Breast epithelium (tissue), 4 donors: ENCODE measurements at regions not wholly inside any gene's neighbourhood (a gene's known extent, or its start where the extent isn't known, plus 50 kb on each side); places are given as distances from the start of the nearest gene placed in this dataset.

ENCODE experiments used
- DNase-seq, 2 donors: peaks; one replicate each; pipeline ENCODE4 v3.0.0-alpha.2; 2019; ENCODE audit warnings: low spot score in 2 of 2
- H3K27ac ChIP-seq, 2 donors: fragments of 200-600 bp; sonication (generic) in 1 of 2; one replicate each; pipeline ENCODE4 v1.5.1; 2016 to 2019; ENCODE audit warnings: mild to moderate bottlenecking in 1 of 2
- H3K27me3 ChIP-seq, 2 donors: fragments of 200-600 bp; sonication (generic) in 1 of 2; one replicate each; pipeline versions ENCODE4 v1.5.1 to v1.6.0; 2017 to 2019; ENCODE audit warnings: control low read depth in 1 of 2, mild to moderate bottlenecking in 1 of 2
- H3K36me3 ChIP-seq: fragments of 200-600 bp; one replicate; pipeline ENCODE4 v1.5.1; 2019
- H3K4me1 ChIP-seq, 2 donors: fragments of 200-600 bp; sonication (generic); one replicate each; pipeline ENCODE4 v1.5.1; 2016 to 2019; ENCODE audit warnings: control low read depth in 1 of 2
- H3K4me3 ChIP-seq, 3 donors: fragments of 200-600 bp; sonication (generic); 1 replicate in 2 of 3; 2 replicates in 1 of 3; pipeline ENCODE4 v1.5.1; 2016 to 2019; ENCODE audit warnings: mild to moderate bottlenecking in 3 of 3, moderate library complexity in 2 of 3
- H3K9me3 ChIP-seq, 2 donors: fragments of 200-600 bp; sonication (generic) in 1 of 2; one replicate each; pipeline ENCODE4 v1.5.1; 2016 to 2019; ENCODE audit warnings: control low read depth in 1 of 2
- CTCF ChIP-seq, 3 donors: fragments of 450-650 bp; IDR thresholded peaks; one replicate each; pipeline ENCODE4 v1.5.1; 2016 to 2017; ENCODE audit warnings: antibody characterized with exemption in 3 of 3, mild to moderate bottlenecking in 3 of 3, moderate library complexity in 3 of 3
- POLR2A ChIP-seq: fragments of 450-650 bp; IDR thresholded peaks from one replicate; pipeline ENCODE4 v1.6.1; 2016; ENCODE audit warnings: antibody characterized with exemption, mild to moderate bottlenecking, moderate library complexity
- POLR2AphosphoS5 ChIP-seq, 3 donors: sonication (generic); formaldehyde crosslinking; IDR thresholded peaks; one replicate each; pipeline ENCODE4 v1.6.1; 2017; ENCODE audit warnings: antibody characterized with exemption in 3 of 3
- intact Hi-C: fragments of 100-400 bp; cut with DNase I; formaldehyde crosslinking; loops from one replicate; pipeline ENCODE4 v1.15.1; 2023; ENCODE audit warnings: low total_unique reads

- Histone ChIP-seq H3K4me3 (no peak overlapping the region), H3K9me3 (no peaks in the 10 kb centered on the region), H3K4me1 (no peaks in the 10 kb centered on the region), H3K36me3 (no peaks in the 10 kb centered on the region), H3K27ac (no peak overlapping the region), H3K27me3 (no peaks in the 10 kb centered on the region)
- no peak for TF ChIP-seq POLR2AphosphoS5 (IDR thresholded peaks at IDR 0.05)
- TF ChIP-seq CTCF (IDR thresholded peaks at IDR 0.05): no peak
- TF ChIP-seq POLR2A: no peak
- intact Hi-C loops: no loop called here
- DNase-seq: no peak
Observed at GRCh38 chr2:162925595-162925994, 87.0 kb upstream of the KCNH7 start.

GRCh38 chr2:162919111-162919510, 80.5 kb upstream of the KCNH7 start:
- Histone ChIP-seq H3K27ac (no peak overlapping the region), H3K4me3 (no peak overlapping the region), H3K36me3 (no peaks in the 10 kb centered on the region), H3K27me3 (no peaks in the 10 kb centered on the region), H3K9me3 (no peaks in the 10 kb centered on the region), H3K4me1 (no peaks in the 10 kb centered on the region)
- no peak for TF ChIP-seq POLR2A
- no peak for TF ChIP-seq POLR2AphosphoS5 (IDR thresholded peaks at IDR 0.05)
- TF ChIP-seq CTCF (IDR thresholded peaks at IDR 0.05): no peak
- intact Hi-C loops: no loop called here
- no peak for DNase-seq

- H3K9me3 ChIP-seq: no peaks in the 10 kb centered on the region
Observed at GRCh38 chr2:162917626-162918025, 79.1 kb upstream of the KCNH7 start.

GRCh38 chr2:162916286-162916801, 77.8 kb upstream of the KCNH7 start:
- Histone ChIP-seq H3K36me3 (no peaks in the 10 kb centered on the region), H3K4me1 (no peaks in the 10 kb centered on the region), H3K4me3 (no peak overlapping the region), H3K27ac (no peak overlapping the region), H3K27me3 (no peaks in the 10 kb centered on the region), H3K9me3 (no peaks in the 10 kb centered on the region)
- TF ChIP-seq CTCF (IDR thresholded peaks at IDR 0.05) (no peak), POLR2AphosphoS5 (IDR thresholded peaks at IDR 0.05) (no peak), POLR2A (no peak)
- DNase-seq: no peak
- intact Hi-C loops: no loop called here

More at GRCh38 chr2:162917626-162918025, 79.1 kb upstream of the KCNH7 start:
- no peak for DNase-seq
- Histone ChIP-seq H3K27ac (no peak overlapping the region), H3K4me1 (no peaks in the 10 kb centered on the region), H3K27me3 (no peaks in the 10 kb centered on the region), H3K4me3 (no peak overlapping the region), H3K36me3 (no peaks in the 10 kb centered on the region)
- intact Hi-C loops: no loop called here
- TF ChIP-seq POLR2A: no peak
- no peak for TF ChIP-seq CTCF (IDR thresholded peaks at IDR 0.05)
- no peak for TF ChIP-seq POLR2AphosphoS5 (IDR thresholded peaks at IDR 0.05)

- intact Hi-C loops: no loop called here
- no peaks in the 10 kb centered on the region for H3K9me3 ChIP-seq
- H3K4me1 ChIP-seq: no peaks in the 10 kb centered on the region
- TF ChIP-seq CTCF (IDR thresholded peaks at IDR 0.05): no peak
- no peak for TF ChIP-seq POLR2AphosphoS5 (IDR thresholded peaks at IDR 0.05)
- no peak for TF ChIP-seq POLR2A
- H3K4me3 ChIP-seq: no peak overlapping the region
- no peak overlapping the region for H3K27ac ChIP-seq
- H3K27me3 ChIP-seq: no peaks in the 10 kb centered on the region
- no peak for DNase-seq
- no peaks in the 10 kb centered on the region for H3K36me3 ChIP-seq
Observed at GRCh38 chr2:162915858-162916257, 77.3 kb upstream of the KCNH7 start.
